ENCODE measurements at regions not wholly inside any gene's neighbourhood (a gene's known extent, or its start where the extent isn't known, plus 50 kb on each side); places are given as distances from the start of the nearest gene placed in this dataset.

DNA sequence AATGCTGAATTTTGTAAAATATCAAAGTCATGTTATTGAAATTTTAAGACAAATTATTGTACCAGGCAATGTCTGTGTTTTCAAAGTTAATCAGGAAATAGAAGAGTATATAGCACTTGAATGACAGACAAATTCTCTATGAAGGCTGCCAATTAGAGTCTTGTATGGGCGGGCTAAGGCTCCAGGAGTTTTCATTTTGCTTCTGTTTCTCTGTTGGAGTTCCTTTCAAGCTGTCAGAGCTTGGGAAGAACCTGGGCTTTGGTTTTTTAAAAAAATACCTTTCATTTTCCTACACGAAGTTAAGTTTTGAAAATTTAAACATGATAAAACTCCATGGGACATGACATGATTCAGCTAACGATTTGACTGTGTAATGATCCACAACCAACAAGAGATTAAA is 339.0 kb upstream of the KCNH7 start:
- in situ Hi-C loops (cut with MboI) (no loop called here), intact Hi-C loops (cut with micrococcal nuclease) (no loop called here)
- Histone ChIP-seq H3K79me2 (ENCODE audit: control insufficient read depth, insufficient read depth, low read length) (no peaks in the 10 kb centered on the region), H3K36me3 (ENCODE audit: control insufficient read depth, insufficient read depth, low read length) (no peaks in the 10 kb centered on the region), H3K9ac (ENCODE audit: insufficient read depth in 1 of 2, low read depth in 2 of 2, low read length in 2 of 2) (no peak overlapping the region), H3K9me3 (replicated peaks; ENCODE audit: control insufficient read depth, insufficient read depth, low read depth, low read length) (no peaks in the 10 kb centered on the region), H4K20me1 (replicated peaks; ENCODE audit: control insufficient read depth, insufficient read depth, low read length) (no peaks in the 10 kb centered on the region), H3K27ac (ENCODE audit: extremely low read depth, low read depth, low read length) (no peak overlapping the region), H3K9me1 (ENCODE audit: control insufficient read depth, insufficient read depth, low read length) (no peaks in the 10 kb centered on the region), H3K4me3 (no peak overlapping the region), H2AFZ (ENCODE audit: low read depth, low read length) (no peak overlapping the region), H3K4me2 (ENCODE audit: insufficient read depth, low read length) (no peak overlapping the region), H3K4me1 (replicated peaks in 1 of 2; ENCODE audit: control insufficient read depth in 2 of 2, insufficient read depth in 2 of 2, low read length in 2 of 2) (no peaks in the 10 kb centered on the region), H3K27me3 (ENCODE audit: control insufficient read depth in 2 of 2, insufficient read depth in 2 of 2, low read length in 2 of 2) (no peaks in the 10 kb centered on the region)
- BruUV-seq (replicated peaks), result no TSS peak
- 0% methylated on average over 3 of the region's 3 CpGs for WGBS (ENCODE audit: insufficient coverage, low coverage, missing lambda C conversion rate)
- FAIRE-seq (no peak), DNase-seq (ENCODE audit: extremely low read depth in 1 of 4, low spot score in 3 of 4) (no peak), ATAC-seq (no peak)
- CTCF ChIA-PET (ENCODE audit: low intra/inter-chr PET ratio), result no interaction called here
- POLR2A ChIA-PET, result no interaction called here
- TF ChIP-seq, protein P1, sequence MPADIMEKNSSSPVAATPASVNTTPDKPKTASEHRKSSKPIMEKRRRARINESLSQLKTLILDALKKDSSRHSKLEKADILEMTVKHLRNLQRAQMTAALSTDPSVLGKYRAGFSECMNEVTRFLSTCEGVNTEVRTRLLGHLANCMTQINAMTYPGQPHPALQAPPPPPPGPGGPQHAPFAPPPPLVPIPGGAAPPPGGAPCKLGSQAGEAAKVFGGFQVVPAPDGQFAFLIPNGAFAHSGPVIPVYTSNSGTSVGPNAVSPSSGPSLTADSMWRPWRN (IDR thresholded peaks at IDR 0.05; ENCODE audit: low read depth), result no peak
- TF ChIP-seq, protein P2, sequence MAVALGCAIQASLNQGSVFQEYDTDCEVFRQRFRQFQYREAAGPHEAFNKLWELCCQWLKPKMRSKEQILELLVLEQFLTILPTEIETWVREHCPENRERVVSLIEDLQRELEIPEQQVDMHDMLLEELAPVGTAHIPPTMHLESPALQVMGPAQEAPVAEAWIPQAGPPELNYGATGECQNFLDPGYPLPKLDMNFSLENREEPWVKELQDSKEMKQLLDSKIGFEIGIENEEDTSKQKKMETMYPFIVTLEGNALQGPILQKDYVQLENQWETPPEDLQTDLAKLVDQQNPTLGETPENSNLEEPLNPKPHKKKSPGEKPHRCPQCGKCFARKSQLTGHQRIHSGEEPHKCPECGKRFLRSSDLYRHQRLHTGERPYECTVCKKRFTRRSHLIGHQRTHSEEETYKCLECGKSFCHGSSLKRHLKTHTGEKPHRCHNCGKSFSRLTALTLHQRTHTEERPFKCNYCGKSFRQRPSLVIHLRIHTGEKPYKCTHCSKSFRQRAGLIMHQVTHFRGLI (CRISPR knock-in tag; IDR thresholded peaks at IDR 0.05), result no peak
- TF ChIP-seq, protein P3, sequence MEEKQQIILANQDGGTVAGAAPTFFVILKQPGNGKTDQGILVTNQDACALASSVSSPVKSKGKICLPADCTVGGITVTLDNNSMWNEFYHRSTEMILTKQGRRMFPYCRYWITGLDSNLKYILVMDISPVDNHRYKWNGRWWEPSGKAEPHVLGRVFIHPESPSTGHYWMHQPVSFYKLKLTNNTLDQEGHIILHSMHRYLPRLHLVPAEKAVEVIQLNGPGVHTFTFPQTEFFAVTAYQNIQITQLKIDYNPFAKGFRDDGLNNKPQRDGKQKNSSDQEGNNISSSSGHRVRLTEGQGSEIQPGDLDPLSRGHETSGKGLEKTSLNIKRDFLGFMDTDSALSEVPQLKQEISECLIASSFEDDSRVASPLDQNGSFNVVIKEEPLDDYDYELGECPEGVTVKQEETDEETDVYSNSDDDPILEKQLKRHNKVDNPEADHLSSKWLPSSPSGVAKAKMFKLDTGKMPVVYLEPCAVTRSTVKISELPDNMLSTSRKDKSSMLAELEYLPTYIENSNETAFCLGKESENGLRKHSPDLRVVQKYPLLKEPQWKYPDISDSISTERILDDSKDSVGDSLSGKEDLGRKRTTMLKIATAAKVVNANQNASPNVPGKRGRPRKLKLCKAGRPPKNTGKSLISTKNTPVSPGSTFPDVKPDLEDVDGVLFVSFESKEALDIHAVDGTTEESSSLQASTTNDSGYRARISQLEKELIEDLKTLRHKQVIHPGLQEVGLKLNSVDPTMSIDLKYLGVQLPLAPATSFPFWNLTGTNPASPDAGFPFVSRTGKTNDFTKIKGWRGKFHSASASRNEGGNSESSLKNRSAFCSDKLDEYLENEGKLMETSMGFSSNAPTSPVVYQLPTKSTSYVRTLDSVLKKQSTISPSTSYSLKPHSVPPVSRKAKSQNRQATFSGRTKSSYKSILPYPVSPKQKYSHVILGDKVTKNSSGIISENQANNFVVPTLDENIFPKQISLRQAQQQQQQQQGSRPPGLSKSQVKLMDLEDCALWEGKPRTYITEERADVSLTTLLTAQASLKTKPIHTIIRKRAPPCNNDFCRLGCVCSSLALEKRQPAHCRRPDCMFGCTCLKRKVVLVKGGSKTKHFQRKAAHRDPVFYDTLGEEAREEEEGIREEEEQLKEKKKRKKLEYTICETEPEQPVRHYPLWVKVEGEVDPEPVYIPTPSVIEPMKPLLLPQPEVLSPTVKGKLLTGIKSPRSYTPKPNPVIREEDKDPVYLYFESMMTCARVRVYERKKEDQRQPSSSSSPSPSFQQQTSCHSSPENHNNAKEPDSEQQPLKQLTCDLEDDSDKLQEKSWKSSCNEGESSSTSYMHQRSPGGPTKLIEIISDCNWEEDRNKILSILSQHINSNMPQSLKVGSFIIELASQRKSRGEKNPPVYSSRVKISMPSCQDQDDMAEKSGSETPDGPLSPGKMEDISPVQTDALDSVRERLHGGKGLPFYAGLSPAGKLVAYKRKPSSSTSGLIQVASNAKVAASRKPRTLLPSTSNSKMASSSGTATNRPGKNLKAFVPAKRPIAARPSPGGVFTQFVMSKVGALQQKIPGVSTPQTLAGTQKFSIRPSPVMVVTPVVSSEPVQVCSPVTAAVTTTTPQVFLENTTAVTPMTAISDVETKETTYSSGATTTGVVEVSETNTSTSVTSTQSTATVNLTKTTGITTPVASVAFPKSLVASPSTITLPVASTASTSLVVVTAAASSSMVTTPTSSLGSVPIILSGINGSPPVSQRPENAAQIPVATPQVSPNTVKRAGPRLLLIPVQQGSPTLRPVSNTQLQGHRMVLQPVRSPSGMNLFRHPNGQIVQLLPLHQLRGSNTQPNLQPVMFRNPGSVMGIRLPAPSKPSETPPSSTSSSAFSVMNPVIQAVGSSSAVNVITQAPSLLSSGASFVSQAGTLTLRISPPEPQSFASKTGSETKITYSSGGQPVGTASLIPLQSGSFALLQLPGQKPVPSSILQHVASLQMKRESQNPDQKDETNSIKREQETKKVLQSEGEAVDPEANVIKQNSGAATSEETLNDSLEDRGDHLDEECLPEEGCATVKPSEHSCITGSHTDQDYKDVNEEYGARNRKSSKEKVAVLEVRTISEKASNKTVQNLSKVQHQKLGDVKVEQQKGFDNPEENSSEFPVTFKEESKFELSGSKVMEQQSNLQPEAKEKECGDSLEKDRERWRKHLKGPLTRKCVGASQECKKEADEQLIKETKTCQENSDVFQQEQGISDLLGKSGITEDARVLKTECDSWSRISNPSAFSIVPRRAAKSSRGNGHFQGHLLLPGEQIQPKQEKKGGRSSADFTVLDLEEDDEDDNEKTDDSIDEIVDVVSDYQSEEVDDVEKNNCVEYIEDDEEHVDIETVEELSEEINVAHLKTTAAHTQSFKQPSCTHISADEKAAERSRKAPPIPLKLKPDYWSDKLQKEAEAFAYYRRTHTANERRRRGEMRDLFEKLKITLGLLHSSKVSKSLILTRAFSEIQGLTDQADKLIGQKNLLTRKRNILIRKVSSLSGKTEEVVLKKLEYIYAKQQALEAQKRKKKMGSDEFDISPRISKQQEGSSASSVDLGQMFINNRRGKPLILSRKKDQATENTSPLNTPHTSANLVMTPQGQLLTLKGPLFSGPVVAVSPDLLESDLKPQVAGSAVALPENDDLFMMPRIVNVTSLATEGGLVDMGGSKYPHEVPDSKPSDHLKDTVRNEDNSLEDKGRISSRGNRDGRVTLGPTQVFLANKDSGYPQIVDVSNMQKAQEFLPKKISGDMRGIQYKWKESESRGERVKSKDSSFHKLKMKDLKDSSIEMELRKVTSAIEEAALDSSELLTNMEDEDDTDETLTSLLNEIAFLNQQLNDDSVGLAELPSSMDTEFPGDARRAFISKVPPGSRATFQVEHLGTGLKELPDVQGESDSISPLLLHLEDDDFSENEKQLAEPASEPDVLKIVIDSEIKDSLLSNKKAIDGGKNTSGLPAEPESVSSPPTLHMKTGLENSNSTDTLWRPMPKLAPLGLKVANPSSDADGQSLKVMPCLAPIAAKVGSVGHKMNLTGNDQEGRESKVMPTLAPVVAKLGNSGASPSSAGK (IDR thresholded peaks at IDR 0.05), result no peak
